Adipose tissue (tissue), 3 donors: ENCODE measurements at regions not wholly inside any gene's neighbourhood (a gene's known extent, or its start where the extent isn't known, plus 50 kb on each side); places are given as distances from the start of the nearest gene placed in this dataset.

ENCODE experiments used
- H3K27ac ChIP-seq: one replicate; pipeline ENCODE4 v1.5.1; 2013; ENCODE audit warnings: low read depth, low read length
- WGBS, 3 donors: extraction: QIAGEN DNeasy Blood & Tissue Kit; methylation state at CpG; one replicate each; pipeline ENCODE4 v1.1.7; 2013; 5-methylcytosine and 5-hydroxymethylcytosine counted together
- donor health status: healthy with polysubstance abuse.
- donor health status: Bipolar disorder and iron deficiency.
- donor health status: healthy.

DNA sequence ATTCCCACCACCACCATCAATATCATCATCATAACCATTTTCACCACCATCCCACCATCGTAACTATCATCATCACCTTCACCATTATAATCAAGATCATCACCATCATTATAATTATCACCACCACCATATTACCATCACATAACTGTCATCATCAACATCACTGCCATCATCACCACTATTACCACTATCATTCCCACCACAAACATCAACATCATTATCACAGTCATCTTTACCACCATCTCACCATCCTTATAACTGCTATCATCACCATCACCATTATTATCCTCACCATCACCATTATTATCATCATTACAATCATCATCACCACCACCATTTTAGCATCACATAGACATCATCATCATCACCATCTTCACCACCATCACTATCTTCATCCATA, 167.1 kb upstream of the ZMIZ1 start:
- WGBS, 3 donors: 95 to 100% (median 99%) methylated on average over 1 of the region's 1 CpG
- no peak overlapping the region for H3K27ac ChIP-seq

DNA sequence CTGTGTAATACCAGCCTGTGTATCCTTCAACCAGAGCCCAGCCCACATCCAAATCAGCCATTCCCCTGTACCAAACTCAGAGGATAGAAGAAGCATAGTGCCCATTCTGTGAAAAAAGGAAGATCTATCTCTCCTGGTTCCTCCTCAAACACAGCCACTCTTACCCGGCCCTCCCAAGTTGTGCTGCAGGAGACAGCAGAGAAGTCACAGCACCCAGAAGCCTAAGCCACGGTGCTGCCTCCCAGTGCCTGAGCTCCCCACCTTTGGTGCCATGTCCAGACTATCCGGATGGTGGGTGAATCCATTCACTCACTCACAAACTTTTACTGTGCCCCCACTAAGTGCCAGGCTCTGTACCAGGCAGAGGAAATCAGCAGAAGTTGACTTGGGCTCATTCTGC, 166.0 kb upstream of the ZMIZ1 start:
- H3K27ac ChIP-seq: no peak overlapping the region
- 91 to 98% (median 92%) methylated on average over 3 of the region's 3 CpGs for WGBS, 3 donors

- 66 to 94% (median 85%) methylated on average over 4 of the region's 4 CpGs for WGBS, 3 donors
- no peak overlapping the region for H3K27ac ChIP-seq
Measured at GRCh38 chr10:78903341-78903940, 165.3 kb upstream of the ZMIZ1 start.

GRCh38 chr10:78904196-78904595, 164.6 kb upstream of the ZMIZ1 start:
- no peak overlapping the region for H3K27ac ChIP-seq
- 93 to 97% (median 96%) methylated on average over 5 of the region's 5 CpGs for WGBS, 3 donors

- H3K27ac ChIP-seq: no peak overlapping the region
- WGBS, 3 donors: 81 to 88% (median 86%) methylated on average over 12 of the region's 12 CpGs
Measured at GRCh38 chr10:78905015-78905956, 163.5 kb upstream of the ZMIZ1 start.

DNA sequence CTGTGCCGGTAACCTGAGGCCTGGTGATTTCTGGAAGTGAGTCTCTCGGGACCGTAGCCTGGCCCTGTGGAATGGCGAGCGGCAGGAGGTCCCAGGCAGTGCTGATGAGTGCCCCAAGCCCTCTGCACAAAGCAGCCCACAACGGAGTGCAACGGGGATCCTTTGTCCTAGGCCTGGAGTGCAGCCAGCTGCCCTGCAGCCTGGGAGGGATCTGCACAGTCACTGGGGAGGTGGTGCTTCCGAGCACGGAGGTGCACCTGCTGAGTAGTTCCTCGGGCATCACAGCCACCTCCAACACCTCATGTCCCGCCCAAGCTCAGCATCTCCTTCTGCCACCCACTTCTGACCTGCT, 162.8 kb upstream of the ZMIZ1 start:
- WGBS, 3 donors: 80 to 87% (median 85%) methylated on average over 10 to 11 of the region's 11 CpGs
- no peak overlapping the region for H3K27ac ChIP-seq

DNA sequence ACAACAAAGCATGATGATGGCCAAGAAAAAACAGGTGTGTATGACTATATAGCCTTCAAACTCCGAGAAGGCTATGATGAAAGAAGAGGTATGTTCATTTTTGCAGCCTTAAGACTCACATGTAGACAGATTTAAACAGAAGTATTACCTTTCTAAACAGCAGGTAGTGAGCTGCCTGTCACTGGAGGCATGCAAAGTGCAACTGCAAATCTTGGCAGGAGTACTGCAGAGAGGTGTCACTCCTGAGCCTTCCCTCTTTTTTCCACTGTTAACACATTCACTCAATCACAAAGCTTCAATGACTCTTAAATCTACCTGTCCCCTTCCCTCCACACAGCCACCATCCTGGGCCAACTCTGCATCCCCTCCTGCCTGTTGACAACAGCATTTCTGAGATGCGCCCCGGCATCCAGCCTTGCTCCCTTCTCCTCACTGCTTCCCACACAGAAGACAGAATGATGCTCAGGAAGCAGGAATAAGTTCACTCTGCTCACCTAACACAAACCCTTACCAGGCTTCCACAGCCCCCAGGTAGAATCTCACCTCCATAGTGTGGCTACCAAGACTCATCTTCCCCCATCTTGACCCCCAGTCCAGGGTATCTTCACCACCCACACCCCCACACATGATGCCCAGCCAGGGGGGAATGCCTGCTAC, 161.9 kb upstream of the ZMIZ1 start:
- no peak overlapping the region for H3K27ac ChIP-seq
- WGBS, 3 donors: 88 to 92% (median 91%) methylated on average over 3 of the region's 3 CpGs

DNA sequence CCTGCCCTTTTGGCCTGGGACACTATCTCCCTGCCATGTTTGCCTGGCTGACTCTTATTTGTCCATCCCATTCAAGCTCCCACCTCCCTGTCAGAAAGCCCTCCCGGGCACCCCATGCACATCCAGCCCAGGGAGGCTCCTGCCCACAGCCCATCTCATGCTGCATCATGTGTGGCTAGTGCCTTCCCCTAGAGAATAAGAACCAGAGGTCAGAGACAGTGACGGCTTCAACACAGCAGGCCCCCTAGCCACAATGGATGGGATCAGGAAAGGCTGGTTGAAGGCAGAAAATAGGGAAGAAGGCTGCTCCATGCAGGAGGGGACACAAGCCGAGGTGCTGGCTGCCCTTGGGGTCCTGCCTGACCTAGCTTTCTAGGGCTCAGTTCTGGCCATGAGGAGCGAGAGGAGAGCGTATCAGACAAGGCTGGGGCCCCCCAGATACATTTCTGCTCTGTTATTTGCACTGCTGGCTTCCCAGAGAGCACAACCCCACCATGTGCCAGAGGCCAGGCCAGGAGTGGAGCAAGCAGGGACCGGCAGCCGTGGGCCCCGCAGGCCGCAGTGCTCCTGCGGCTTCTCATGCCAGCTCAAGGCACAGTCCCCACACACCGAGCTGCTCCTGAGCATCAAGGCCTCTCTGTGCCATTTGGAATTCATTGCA, 161.1 kb upstream of the ZMIZ1 start:
- no peak overlapping the region for H3K27ac ChIP-seq
- WGBS, 3 donors: 91 to 95% (median 94%) methylated on average over 11 of the region's 11 CpGs

DNA sequence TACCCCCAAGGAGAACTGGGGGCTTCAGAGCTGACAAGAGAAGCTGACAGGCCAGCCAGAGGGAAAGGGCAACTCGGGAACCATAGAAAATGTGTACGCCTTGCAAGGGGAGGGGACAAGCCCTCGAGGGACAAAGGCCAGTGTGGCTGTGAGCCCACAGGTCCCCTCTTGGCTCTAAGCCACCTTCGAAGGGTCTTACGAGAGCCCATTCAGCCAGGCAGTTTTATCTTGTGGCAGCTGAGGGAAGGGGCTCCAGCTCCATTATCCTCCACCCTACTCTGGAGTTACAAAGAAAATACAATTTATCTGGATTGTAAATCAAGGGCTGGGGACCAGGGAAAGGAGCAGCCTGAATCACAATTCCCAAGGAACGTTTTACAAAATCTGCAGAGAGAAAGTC, 159.5 kb upstream of the ZMIZ1 start:
- WGBS, 3 donors: 71 to 82% (median 79%) methylated on average over 6 of the region's 6 CpGs

DNA sequence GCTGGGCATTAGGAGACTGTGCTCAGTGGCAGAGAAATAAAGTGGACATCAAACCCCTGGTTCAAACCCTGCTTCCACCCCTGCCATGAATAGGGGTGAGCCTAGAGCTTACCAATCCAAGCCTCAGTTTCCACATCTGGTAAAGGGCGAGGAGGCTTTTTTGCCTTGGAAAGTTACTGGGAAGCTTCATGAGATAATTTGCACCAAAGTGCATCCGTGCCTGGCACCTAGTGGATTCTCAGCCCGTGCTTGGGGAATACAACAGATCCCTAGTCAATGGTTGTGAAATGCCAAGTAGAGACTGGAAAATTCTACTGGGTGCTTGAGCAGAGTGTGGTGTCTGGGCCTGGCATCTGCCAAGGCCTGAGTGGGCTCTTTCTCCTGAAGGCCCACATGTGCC, 158.7 kb upstream of the ZMIZ1 start:
- WGBS, 3 donors: 92 to 97% (median 95%) methylated on average over 3 of the region's 3 CpGs
- no peak overlapping the region for H3K27ac ChIP-seq

More for the DNA sequence above, 159.5 kb upstream of the ZMIZ1 start:
- no peak overlapping the region for H3K27ac ChIP-seq

DNA sequence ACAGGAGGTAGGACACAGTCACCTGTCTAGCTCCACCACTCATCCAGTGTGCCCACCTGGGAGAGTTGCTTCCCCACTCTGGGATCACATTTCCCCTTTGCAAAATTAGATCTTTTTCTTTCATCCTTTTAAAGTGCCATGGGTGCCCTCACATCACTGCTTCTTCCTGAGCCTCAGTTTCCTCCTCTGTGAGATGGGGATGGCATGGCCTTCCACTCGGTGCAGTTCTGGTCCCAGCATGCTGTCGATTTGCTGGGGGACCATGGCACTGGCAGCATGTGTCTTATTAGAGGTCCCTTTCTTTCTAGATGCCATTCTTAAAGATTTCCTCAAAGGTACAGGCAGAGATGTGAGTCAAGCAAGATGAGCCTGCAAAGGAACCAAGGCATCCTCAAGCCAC, 158.3 kb upstream of the ZMIZ1 start:
- 97 to 98% (median 97%) methylated on average over 2 of the region's 2 CpGs for WGBS, 3 donors
- no peak overlapping the region for H3K27ac ChIP-seq

DNA sequence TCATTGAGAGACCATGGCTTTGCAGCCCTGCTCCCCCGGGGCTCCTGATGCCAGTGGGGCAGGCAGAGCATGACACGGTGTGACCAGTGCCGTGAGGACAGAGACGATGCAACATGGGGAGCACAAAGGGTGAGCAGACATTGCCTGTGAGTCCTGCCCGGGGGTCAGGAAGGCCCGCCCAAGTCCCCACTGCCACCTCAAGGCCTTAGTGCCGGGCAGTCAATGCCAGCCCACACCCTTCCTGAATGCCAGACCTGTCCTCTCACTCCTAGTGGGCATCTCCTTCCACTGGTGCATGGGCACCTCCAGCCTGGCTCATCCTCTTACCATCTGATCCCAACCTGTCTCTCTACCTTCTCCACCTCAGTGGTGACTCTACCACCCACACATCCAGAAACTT, 157.9 kb upstream of the ZMIZ1 start:
- H3K27ac ChIP-seq: no peak overlapping the region
- WGBS, 3 donors: 94 to 99% (median 96%) methylated on average over 7 of the region's 7 CpGs

DNA sequence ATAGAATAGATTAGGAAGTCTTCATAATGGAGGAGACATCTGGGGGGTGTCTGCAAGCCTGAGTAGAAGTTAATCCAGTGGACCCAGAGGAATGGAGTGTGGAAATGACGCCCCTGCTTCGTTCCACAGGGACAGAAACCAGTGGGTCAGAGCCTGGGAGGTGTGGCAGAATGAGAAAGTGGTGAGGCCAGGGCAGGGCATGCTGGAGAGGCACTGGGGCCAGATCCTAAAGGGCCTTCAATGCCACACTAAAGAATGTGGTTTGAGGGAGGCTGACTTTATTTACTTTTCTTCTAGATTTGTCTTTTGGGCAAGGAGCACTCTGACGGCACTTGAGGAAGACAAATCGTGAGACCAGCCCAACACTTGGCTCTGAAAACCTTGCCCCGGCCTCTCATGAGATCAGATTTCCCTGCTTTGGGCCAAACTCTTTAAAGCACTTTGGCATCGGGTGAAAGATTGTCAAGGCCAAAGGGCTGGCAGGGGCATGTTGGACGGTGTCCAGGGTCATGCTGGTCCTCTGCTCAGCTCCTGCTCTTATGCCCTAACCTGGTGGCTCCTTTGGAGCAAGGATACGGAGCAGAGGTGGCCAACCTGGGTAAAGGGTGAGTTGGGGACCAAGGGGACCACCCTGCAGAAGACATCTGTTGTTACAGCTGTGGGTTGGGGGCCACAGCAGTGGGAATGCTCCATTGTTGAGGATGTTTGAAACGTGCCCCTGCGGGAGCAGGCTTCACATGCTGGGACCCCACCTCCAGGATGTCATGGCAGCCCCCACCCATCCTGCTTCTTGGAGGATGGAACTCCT, 157.0 kb upstream of the ZMIZ1 start:
- H3K27ac ChIP-seq: no peak overlapping the region
- WGBS, 3 donors: 44 to 80% (median 78%) methylated on average over 10 of the region's 10 CpGs

DNA sequence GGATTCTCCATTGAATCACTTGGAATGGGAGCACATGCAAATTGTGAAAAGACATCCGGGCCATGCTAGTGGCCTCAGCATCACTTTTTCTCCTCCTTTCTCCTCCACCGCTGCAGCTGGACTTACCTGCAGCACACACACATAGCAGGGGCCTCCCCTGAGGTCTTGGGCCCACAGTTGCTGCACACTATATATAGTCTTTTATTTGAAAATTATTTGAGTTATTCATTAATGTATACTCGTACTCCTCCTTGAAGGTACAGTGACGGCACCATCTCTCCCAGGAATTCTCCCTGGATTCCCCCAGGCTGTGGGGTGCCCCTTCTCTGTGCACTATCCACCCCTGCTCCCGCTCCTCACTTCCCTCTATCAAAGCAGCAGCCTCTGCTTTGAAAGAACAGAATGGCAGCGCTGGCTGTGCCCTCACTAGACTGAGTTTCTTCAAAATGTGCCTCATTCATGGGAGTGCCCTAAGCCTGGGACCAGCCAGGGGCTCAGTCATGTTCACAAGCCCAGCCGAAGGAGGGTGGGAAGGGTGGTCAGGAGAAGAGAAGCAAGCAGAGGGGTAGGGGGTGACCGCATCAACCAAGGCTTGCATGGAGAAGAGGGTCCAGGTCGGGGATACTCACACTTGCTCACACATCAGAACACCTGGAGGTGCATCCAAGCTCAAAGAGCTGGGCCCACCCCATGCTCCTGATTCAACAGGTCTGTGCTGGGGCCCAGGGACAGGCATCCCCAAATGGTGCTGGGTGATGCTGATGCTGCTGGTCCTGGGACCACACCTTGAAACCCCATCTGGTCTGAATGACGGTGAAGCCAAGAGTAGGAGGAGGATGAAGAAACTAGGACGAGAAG, 156.2 kb upstream of the ZMIZ1 start:
- H3K27ac ChIP-seq: no peak overlapping the region
- whole genome bisulfite sequencing, 3 donors: 76 to 86% (median 84%) methylated on average over 11 of the region's 11 CpGs

GRCh38 chr10:78913219-78914059, 155.3 kb upstream of the ZMIZ1 start:
- WGBS, 3 donors: 42 to 89% (median 71%) methylated on average over 28 of the region's 28 CpGs

GRCh38 chr10:78914060-78914378, 154.7 kb upstream of the ZMIZ1 start:
- H3K27ac ChIP-seq: no peak overlapping the region

More at GRCh38 chr10:78913219-78914059, 155.3 kb upstream of the ZMIZ1 start:
- no peak overlapping the region for H3K27ac ChIP-seq

More at GRCh38 chr10:78914060-78914378, 154.7 kb upstream of the ZMIZ1 start:
- WGBS, 3 donors: 53 to 96% (median 94%) methylated on average over 10 of the region's 10 CpGs
